BE2C (cell line): ENCODE measurements at regions not wholly inside any gene's neighbourhood (a gene's known extent, or its start where the extent isn't known, plus 50 kb on each side); places are given as distances from the start of the nearest gene placed in this dataset.

Source experiments
- DNase-seq: peaks from one replicate; pipeline ENCODE4 v3.0.0-alpha.2; 2020
- H3K27me3 ChIP-seq: fragments of 250-450 bp; sonication (Bioruptor Pico); 2 replicates; pipeline ENCODE4 v1.5.1; 2020; ENCODE audit warnings: mild to moderate bottlenecking
- H3K36me3 ChIP-seq: fragments of 250-450 bp; sonication (Bioruptor Pico); 2 replicates; pipeline ENCODE4 v1.5.1; 2020; ENCODE audit warnings: mild to moderate bottlenecking
- H3K4me1 ChIP-seq: fragments of 250-450 bp; sonication (Bioruptor Pico); 2 replicates; pipeline ENCODE4 v1.5.1; 2020
- H3K4me3 ChIP-seq: 2 replicates; pipeline ENCODE4 v1.5.1; 2011; ENCODE audit warnings: low read depth, low read length
- H3K9me3 ChIP-seq: fragments of 250-450 bp; sonication (Bioruptor Pico); 2 replicates; pipeline ENCODE4 v1.5.1; 2020
- TF ChIP-seq, protein P1 (sequence below): IDR thresholded peaks from 2 replicates; pipeline ENCODE4 v1.5.1; 2012; ENCODE audit warnings: mild to moderate bottlenecking, low read depth, low read length

DNA sequence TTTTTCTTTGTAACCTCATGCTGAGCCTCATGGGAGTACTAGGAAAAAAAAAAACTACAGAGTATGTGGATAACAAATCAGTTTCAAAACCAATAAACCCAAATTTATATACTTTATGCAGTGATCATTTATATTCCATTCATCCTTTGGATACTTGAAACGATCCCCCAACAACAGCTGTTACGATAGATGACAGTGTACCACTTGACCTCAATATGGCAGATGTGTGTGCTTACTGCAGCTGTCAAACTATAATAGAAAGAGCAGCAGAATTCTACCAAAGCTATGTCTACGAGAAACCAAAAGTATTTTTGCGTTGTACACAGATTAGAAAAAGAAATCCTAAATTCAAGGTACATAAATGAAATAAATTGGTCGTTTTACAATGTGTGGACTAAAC is 337.8 kb downstream of the PDGFC start:
- no peaks in the 10 kb centered on the region for H3K9me3 ChIP-seq
- H3K36me3 ChIP-seq = no peaks in the 10 kb centered on the region
- H3K4me3 ChIP-seq = no peak overlapping the region
- no peaks in the 10 kb centered on the region for H3K4me1 ChIP-seq
- H3K27me3 ChIP-seq = no peaks in the 10 kb centered on the region
- no peak for DNase-seq
- TF ChIP-seq, protein P1, sequence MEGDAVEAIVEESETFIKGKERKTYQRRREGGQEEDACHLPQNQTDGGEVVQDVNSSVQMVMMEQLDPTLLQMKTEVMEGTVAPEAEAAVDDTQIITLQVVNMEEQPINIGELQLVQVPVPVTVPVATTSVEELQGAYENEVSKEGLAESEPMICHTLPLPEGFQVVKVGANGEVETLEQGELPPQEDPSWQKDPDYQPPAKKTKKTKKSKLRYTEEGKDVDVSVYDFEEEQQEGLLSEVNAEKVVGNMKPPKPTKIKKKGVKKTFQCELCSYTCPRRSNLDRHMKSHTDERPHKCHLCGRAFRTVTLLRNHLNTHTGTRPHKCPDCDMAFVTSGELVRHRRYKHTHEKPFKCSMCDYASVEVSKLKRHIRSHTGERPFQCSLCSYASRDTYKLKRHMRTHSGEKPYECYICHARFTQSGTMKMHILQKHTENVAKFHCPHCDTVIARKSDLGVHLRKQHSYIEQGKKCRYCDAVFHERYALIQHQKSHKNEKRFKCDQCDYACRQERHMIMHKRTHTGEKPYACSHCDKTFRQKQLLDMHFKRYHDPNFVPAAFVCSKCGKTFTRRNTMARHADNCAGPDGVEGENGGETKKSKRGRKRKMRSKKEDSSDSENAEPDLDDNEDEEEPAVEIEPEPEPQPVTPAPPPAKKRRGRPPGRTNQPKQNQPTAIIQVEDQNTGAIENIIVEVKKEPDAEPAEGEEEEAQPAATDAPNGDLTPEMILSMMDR = no peak

DNA sequence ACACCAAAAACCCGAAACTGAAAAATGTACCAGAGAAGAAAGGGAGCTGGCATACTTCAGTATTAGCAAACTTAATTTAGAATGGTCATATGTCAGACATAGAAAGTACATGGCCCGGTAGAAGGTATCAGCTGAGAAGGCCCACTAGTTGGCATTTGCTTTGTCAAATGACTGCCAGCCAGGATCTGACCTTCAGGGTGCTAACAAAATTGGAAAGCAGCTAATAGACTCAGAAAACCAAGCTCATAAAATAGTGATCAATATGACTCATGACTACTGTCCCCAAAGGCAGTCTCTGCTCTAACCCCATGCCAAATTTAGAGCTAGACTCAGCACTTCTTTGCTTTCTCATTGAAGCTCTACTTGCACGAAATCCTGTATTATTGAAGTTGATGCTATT is 342.7 kb downstream of the PDGFC start:
- TF ChIP-seq, protein P1 = no peak
- no peaks in the 10 kb centered on the region for H3K4me1 ChIP-seq
- H3K4me3 ChIP-seq = no peak overlapping the region
- no peak for DNase-seq
- no peaks in the 10 kb centered on the region for H3K36me3 ChIP-seq
- no peaks in the 10 kb centered on the region for H3K27me3 ChIP-seq
- no peaks in the 10 kb centered on the region for H3K9me3 ChIP-seq

GRCh38 chr4:156623376-156623775 is 348.2 kb downstream of the PDGFC start:
- H3K4me3 ChIP-seq = no peak overlapping the region
- H3K36me3 ChIP-seq = no peaks in the 10 kb centered on the region
- no peaks in the 10 kb centered on the region for H3K9me3 ChIP-seq
- DNase-seq = no peak
- TF ChIP-seq, protein P1 = no peak
- no peaks in the 10 kb centered on the region for H3K4me1 ChIP-seq
- no peaks in the 10 kb centered on the region for H3K27me3 ChIP-seq

GRCh38 chr4:156620786-156621185 is 350.8 kb downstream of the PDGFC start:
- H3K4me3 ChIP-seq = no peak overlapping the region

DNA sequence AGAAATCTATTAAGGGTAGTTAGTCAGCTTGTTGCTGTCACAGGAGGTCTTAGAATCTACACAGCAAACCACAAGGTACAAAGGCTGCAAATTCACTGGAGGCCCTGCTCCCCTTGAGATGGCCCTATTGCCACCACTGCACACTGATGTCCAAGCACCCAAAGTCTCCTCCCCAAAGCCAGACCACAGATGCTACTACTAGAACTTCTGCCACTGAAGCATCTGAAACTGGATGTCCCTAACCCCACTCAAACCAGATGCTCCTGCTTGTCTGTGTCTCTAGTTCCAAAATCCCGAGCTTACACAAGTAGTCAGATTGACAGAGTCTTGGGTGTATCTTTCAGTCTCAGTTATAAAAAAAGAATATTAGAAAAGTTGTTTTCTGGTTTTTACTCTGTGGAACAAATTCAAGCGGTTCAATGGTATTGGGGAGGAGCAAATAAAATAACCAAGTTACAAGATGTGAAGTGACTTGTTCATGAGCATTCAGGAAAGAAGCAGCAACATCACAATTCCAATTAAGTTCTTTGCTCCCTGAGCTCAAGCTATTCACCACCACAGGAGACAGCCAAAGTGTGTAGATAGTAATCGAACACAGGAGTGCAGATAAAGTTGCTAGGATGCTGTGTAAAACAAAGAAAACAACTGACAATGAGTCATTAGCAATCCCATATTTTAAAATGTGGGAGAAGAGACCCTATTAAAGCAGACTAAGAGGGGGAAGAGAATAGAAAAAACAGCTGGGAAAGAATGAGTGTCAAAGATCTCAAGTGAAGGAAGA is 352.3 kb downstream of the PDGFC start:
- Histone ChIP-seq H3K4me1 (no peaks in the 10 kb centered on the region), H3K4me3 (no peak overlapping the region), H3K36me3 (no peaks in the 10 kb centered on the region), H3K9me3 (no peaks in the 10 kb centered on the region), H3K27me3 (no peaks in the 10 kb centered on the region)
- DNase-seq = no peak
- TF ChIP-seq, protein P1 = no peak

More at GRCh38 chr4:156620786-156621185, 350.8 kb downstream of the PDGFC start:
- DNase-seq = no peak
- no peaks in the 10 kb centered on the region for H3K36me3 ChIP-seq
- TF ChIP-seq, protein P1 = no peak
- no peaks in the 10 kb centered on the region for H3K9me3 ChIP-seq
- H3K27me3 ChIP-seq = no peaks in the 10 kb centered on the region
- no peaks in the 10 kb centered on the region for H3K4me1 ChIP-seq

DNA sequence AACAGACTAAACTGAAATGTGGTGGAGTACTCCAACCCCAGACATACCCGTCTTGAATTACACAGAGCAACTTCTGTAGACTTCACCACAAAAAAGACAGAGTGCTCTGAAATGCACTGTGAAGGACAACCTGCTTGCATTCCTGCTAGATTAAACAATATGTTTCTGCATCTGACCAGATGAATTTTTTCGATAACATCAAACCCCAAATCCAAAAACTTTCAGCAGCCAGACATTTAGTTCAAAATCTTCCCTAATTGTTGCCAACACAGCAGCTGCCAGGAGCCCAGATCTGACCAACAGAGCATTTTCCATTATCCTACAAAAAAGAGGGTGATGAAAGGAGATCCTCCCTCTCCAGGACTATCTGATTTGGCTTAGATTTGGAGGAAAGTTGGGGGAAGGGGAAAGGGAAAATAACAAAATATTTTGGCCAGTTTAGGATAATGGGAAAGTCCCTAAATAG is 356.5 kb downstream of the PDGFC start:
- H3K9me3 ChIP-seq = no peaks in the 10 kb centered on the region
- no peaks in the 10 kb centered on the region for H3K27me3 ChIP-seq
- no peaks in the 10 kb centered on the region for H3K36me3 ChIP-seq
- TF ChIP-seq, protein P1 = no peak
- no peak overlapping the region for H3K4me3 ChIP-seq
- no peak for DNase-seq
- H3K4me1 ChIP-seq = no peaks in the 10 kb centered on the region
